Islet of Langerhans (tissue), 1 donor: ENCODE measurements at regions not wholly inside any gene's neighbourhood (a gene's known extent, or its start where the extent isn't known, plus 50 kb on each side); places are given as distances from the start of the nearest gene placed in this dataset.

Source experiments
- FAIRE-seq: peaks from one replicate; lab custom pipeline; 2011; peaks lifted over from hg19 to GRCh38; lab: Jason Lieb, UNC

DNA sequence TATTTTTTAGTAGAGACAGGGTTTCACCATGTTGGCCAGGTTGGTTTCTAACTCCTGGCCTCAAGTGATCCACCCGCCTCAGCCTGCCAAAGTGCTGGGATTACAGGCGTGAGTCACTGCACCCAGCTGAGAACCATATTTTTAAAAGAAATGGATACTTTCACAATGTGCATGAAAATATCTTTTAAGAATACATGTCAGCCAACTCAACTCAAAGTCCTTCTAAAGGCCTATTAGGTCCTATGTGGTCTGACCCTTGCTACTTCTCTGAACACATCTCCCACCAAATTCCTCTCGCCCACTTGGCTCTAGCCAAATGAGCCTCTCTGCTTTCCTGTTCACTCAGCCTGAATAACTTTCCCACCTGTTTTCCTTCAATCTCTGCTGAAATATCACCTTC is 119.6 kb downstream of the MTX2 start:
- FAIRE-seq = no peak

DNA sequence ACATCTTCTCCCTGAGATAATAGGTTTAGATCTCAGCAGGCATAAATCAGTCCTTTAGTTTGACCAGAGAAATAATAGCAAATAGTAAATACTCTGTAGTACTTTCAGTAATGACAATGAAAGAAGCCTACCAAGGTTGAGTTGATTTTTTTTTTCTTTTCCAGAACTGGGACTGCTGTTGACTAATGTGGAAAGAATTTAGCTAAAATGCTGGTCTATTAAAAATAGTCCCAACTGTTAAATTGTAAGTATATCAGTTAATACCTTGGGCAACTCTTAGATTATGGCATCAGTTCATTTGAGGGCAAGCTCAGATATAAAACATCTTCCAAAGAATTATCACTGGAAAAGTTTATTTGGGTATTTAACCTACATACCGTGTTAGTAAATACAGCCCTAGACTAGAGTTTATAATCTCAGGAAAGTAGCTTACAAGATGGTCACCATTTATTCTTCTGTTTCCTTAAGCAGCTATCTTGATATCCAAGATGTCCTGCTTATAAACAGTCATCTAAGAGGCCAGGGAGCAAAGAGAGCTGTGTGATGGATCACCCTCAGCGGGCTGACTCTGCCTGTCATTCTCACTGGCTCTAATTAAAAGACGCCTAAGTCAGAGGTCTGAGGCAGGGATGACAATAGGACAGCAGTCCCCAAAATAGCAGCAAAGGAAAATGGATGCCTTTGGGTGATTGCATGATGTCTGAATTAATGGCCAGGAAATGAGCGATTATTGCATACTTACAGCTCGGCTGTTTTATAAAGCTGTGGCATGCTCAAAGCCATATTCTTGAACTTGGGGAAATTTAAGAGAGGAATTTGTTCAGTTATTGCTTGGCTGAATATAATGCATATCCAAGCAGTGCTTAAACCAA is 121.3 kb downstream of the MTX2 start:
- FAIRE-seq = no peak

GRCh38 chr2:176391148-176391419 is 121.8 kb downstream of the MTX2 start:
- FAIRE-seq = no peak

DNA sequence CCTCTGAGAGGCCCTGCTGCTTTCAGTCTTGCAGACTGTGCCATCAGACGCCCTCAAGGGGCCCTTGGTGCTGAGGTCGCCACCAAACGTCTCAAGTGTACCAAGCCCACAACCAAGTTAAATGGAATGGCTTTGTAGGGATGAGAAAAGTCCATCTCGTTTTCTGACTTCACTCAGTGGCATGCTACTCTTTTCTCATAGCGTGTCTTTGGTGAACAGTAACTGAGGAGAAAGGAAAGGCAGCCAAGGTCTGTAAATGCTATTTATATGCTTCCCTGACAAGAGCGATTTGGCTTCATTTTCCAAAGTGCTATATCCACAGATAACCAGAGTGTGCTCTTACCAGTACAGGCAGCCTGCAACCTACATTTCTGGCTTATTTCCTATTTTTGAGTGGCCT is 123.0 kb downstream of the MTX2 start:
- FAIRE-seq = no peak

DNA sequence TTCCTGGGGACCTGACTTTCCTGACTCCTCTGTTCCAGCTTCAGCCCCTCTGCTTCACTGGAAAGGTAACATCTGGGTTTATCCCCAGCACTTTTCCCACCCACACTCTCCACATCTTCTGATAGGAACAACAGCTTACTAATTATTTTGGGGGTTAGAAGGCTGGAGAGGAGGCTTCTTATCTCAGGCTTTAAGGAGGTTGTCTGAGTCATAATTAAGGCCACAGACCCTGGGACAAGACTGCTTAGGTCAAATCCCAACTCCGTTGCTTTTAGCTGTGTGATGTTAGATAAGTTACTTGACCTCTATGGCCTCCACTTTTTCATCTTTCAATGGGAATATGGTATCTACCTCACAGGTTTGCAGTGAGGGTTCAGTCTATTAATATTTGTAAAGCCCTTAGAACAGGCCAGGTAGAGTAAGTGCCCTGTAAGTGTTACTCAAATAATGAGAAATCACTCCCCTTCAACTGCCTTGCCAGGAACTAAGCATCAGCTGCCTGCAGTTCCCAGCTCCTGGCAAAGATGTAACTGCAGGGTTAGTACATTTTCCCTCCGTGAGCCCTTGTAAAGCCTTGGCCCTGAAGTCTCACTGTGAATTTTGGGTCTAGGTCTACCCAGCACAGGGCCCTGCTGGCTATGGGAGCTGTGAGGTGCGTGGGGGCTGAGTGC is 123.6 kb downstream of the MTX2 start:
- no peak for FAIRE-seq

DNA sequence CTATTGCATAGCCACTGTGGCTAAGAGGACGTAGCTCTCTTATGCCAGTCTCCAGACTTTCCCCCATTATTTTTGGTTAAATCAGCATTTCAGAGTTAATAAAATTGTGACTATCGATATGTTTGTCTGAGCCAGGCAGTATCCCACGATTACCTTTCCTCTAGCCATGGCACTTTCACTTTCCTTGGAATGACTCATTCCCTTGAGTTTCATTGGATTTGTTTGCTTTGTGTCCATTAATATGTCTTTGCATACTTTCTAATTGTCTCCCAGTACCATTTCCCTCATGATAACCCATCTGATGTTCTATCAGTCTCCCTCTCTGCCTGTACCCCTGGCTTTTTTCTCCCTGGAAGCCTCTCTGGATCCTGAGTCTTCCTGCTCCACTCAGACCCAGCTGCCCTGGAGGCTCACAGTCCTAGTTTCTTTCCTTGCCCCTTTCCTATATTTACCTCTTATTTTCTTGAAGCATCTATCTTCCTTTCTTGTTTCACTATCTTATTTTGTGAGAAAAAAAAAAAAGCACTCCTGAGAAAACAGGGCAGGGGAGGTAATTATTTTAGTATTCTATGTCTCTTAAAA is 126.1 kb downstream of the MTX2 start:
- no peak for FAIRE-seq

GRCh38 chr2:176398243-176399073 is 129.2 kb downstream of the MTX2 start:
- no peak for FAIRE-seq

DNA sequence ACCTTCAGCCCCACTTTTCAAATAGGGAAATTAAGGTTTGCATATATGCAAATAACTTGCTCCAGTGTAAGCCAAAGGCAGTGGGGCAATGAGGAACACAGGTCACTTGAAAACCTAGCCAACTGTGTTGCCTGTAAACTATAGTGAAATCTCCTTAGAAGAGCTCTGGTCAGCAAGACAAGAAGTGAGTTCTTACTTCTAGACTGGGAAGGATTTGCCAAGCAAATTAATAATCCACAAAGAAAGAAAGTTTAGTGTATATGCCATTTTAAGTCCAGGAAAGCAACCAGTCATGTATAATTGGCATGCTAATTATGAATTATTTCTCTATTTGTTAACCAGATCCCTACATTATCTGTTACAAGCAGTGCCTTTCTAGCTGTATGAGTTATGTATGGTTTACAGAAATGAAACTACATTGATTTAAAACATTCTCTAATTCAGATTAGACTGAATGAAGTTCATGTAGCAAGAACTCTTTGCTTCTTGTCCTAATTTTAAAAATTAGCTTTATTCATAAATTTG is 129.9 kb downstream of the MTX2 start:
- no peak for FAIRE-seq

DNA sequence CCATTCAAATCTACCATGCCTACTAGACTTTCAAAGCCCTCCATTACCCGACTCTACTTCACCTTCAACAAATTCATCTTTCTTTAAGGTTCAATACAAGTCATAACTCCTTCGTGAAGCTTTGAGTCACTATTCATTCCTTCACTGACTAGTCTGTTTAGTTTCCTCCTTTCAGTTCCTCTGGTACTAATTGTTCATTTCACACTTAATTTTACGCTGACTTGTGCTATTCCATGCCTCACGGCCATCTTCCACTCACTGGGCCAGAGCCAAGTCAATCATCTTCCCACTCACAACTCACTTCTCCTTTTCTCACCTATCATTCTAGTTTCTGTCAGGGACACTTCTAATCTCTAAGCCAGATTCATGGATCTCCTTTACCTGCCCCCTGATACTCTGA is 136.2 kb downstream of the MTX2 start:
- FAIRE-seq = no peak

DNA sequence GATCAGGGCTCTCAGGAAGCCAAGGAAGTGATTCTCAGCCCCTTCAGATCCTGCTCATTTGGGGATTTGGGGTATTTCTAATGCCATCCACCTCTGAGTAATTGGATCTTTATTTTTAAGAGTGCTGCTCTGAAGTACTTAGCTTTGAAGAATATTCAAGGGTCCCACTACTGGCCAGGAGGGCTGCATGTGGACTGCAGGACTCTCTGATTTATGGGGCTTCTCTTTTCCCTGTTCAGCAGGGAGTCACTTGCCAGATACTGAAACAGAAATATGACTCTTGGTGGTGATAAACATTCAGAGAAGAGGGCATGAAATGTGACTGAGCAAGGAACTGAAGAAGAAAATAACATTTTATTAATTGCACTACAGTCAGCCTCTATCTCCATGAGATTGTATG is 138.5 kb downstream of the MTX2 start:
- no peak for FAIRE-seq

- no peak for FAIRE-seq
These were observed 140.4 kb downstream of the MTX2 start for GRCh38 chr2:176409671-176410070.

DNA sequence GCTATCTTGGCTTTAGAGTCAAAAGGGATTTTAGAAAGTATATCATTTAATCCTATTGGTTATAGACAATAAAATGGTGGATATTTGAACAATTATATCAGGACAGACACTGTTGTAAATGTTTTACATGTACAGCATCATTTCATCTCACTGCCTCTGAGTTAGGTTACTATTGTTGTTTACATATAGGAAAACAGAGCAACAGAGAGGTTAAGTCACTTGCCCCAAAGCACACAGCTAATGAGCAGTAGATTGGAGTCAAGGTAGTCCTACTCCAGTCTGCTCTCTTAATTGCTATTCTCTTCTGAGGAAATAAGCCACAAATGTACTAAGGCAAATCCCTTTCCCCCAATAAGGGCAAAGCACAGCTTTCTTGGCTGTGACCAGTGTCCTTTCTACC is 142.9 kb downstream of the MTX2 start:
- no peak for FAIRE-seq

- FAIRE-seq = no peak
These were observed 144.5 kb downstream of the MTX2 start for GRCh38 chr2:176413786-176414185.

- no peak for FAIRE-seq
These were observed 145.4 kb downstream of the MTX2 start for GRCh38 chr2:176414641-176415040.

GRCh38 chr2:176415174-176415895 is 146.1 kb downstream of the MTX2 start:
- no peak for FAIRE-seq

DNA sequence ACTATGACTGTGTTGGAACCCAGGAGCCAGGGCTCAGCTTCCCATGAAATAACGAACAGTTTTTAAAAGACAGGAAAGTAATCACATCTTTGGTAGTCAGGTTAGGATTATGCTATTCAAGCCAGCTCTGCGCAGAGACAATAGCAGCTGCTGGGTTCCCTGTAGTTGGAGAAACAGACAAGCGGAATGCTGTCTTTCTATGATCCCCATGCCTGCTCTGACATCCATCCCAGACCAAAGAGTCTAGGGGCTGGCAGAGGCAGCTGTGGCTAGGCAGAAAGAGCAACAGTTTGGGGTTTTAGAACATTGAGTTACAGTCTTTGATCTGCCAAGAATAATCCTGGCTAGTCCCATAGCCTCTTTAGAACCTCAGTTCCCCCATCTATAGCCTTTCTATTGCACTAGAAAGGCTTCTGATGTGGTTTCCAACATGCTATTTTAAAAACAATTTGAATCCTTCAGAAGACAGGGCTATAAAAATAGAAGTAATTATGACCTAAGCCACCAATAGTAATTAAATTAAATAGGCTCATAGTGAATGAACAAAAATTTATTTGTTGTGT is 146.8 kb downstream of the MTX2 start:
- no peak for FAIRE-seq

- FAIRE-seq = no peak
These were observed 149.5 kb downstream of the MTX2 start for GRCh38 chr2:176418768-176419167.

- FAIRE-seq = no peak
These were observed 150.4 kb downstream of the MTX2 start for GRCh38 chr2:176419591-176420071.

GRCh38 chr2:176421297-176422050 is 152.2 kb downstream of the MTX2 start:
- no peak for FAIRE-seq

DNA sequence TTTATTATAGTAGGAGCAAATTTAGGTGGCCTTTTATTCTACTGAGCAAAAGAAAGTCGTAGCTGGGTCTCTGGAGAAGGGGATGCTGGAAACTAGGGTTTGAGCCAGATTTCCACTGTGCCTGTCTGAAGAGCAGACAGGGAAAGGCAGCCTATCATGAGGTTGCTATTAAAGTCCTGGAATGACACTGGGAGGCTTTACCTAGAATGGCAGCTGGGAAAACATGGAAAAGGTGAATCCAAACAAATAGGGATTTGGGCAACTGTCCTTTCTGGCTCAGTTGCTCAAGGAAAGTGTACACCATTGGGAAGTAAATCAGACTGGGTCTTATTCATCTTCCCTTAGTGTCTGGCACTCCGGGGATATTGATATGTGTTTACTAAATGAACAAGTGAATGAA is 154.6 kb downstream of the MTX2 start:
- FAIRE-seq = no peak

- no peak for FAIRE-seq
These were observed 155.5 kb downstream of the MTX2 start for GRCh38 chr2:176424746-176425145.
